ENCODE measurements at regions not wholly inside any gene's neighbourhood (a gene's known extent, or its start where the extent isn't known, plus 50 kb on each side); places are given as distances from the start of the nearest gene placed in this dataset.
"Not testable (repeated sequence)": the region's sequence is repeated elsewhere in the genome, so short reads cannot be mapped to it uniquely, and the experiment has no call there.

DNA sequence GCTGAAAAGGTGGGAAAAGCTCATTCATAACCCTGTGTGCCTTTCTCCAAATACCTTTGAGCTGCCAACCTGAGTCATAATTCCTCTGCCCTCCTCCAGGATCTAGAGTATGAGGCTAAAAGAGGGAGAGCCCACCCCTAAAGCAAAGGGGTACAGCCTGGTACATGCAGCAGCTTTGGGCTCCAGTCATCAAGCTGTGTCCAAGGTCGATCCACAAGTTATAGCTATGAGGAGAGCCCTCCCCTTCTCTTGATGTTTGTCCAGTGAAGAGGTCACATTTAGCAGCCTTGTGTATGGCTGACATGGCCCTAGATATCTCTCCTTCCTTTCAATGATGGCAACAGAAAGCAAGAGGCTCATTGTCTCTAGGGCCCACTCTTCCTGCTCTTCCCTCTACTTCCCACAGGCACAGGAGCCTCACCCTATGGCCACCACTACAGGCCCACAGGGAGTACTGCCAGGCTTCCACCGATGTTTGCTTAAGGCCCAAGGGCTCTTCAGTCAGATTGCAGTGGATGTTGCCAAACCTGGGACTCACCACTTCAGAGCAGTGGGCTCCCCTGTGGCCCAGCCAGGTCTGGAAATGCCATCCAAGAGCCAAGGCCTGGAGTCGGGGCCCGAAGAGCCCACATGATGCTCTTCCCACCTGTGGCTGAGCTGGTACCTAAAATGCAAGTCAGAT, 176.8 kb downstream of the CD83 start:
- H4K8ac ChIP-seq (ENCODE audit: low read length), result no peak overlapping the region
- DNase-seq, result no peak
- H2AK5ac ChIP-seq (ENCODE audit: low read length, severe bottlenecking), result no peak overlapping the region
- no peak overlapping the region for H3K4me3 ChIP-seq (ENCODE audit: insufficient read depth in 1 of 2, low read depth in 1 of 2, low read length in 2 of 2)
- H3K27me3 ChIP-seq (ENCODE audit: control insufficient read depth in 1 of 2, insufficient read depth in 1 of 2, low read length in 2 of 2), result peaks cover 5 to 8% of the 10 kb centered on the region in 2 experiments
- WGBS, result 90% methylated on average over 4 of the region's 4 CpGs
- H2BK120ac ChIP-seq (ENCODE audit: low read depth, low read length), result no peak overlapping the region
- no peaks in the 10 kb centered on the region for H3K36me3 ChIP-seq (ENCODE audit: control insufficient read depth in 1 of 2, insufficient read depth in 2 of 2, low read depth in 1 of 2, low read length in 2 of 2)
- H3K4me2 ChIP-seq (ENCODE audit: low read length, poor library complexity, severe bottlenecking), result no peak overlapping the region
- H3K4ac ChIP-seq (ENCODE audit: low read depth in 1 of 2, low read length in 2 of 2), result no peak overlapping the region
- no peak overlapping the region for H3K14ac ChIP-seq (ENCODE audit: low read length in 2 of 2)
- H3K27ac ChIP-seq (ENCODE audit: low read length, poor library complexity, severe bottlenecking), result no peak overlapping the region
- no peak overlapping the region for H2AFZ ChIP-seq (ENCODE audit: low read depth, low read length)
- H4K91ac ChIP-seq (ENCODE audit: low read length), result no peak overlapping the region
- H3K9ac ChIP-seq (ENCODE audit: low read length), result no peak overlapping the region
- H3K4me1 ChIP-seq (ENCODE audit: control insufficient read depth, insufficient read depth, low read depth, low read length), result no peaks in the 10 kb centered on the region
- no peak overlapping the region for H2BK15ac ChIP-seq (ENCODE audit: low read depth, poor library complexity, severe bottlenecking)
- no peak overlapping the region for H2BK12ac ChIP-seq (ENCODE audit: low read length in 2 of 2)
- H3K23ac ChIP-seq (ENCODE audit: low read length in 2 of 2), result no peak overlapping the region
- H3K9me3 ChIP-seq (ENCODE audit: control insufficient read depth, low read length), result no peaks in the 10 kb centered on the region
- H3K18ac ChIP-seq (ENCODE audit: low read depth in 1 of 2, low read length in 2 of 2), result no peak overlapping the region
- H2BK5ac ChIP-seq (ENCODE audit: low read depth, low read length, poor library complexity, severe bottlenecking), result no peak overlapping the region
- H3K79me1 ChIP-seq (replicated peaks; ENCODE audit: low read length, poor library complexity, severe bottlenecking), result no peaks in the 10 kb centered on the region

DNA sequence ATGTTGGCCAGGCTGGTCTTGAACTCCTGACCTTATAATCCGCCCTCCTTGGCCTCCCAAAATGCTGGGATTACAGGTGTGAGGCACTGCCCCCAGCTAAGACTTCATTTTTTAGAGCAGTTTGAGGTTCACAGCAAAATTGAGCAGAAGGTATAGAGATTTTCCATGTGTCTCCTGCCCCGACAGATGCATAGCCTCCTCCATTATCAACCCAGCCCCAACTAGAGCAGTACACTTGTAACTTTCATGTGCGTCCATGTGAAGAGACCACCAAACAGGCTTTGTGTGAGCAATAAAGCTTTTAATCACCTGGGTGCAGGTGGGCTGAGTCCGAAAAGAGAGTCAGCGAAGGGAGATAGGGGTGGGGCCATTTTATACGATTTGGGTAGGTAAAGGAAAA, 179.1 kb downstream of the CD83 start:
- not testable (repeated sequence) for H3K79me1 ChIP-seq (replicated peaks; ENCODE audit: low read length, poor library complexity, severe bottlenecking); H3K27ac ChIP-seq (ENCODE audit: low read length, poor library complexity, severe bottlenecking); H3K4ac ChIP-seq (ENCODE audit: low read depth in 1 of 2, low read length in 2 of 2); H2BK15ac ChIP-seq (ENCODE audit: low read depth, poor library complexity, severe bottlenecking); H2BK120ac ChIP-seq (ENCODE audit: low read depth, low read length); H3K4me1 ChIP-seq (ENCODE audit: control insufficient read depth, insufficient read depth, low read depth, low read length); DNase-seq; H2BK12ac ChIP-seq (ENCODE audit: low read length in 2 of 2); H2AFZ ChIP-seq (ENCODE audit: low read depth, low read length); H3K4me2 ChIP-seq (ENCODE audit: low read length, poor library complexity, severe bottlenecking); H3K9ac ChIP-seq (ENCODE audit: low read length); H3K23ac ChIP-seq (ENCODE audit: low read length in 2 of 2); H2AK5ac ChIP-seq (ENCODE audit: low read length, severe bottlenecking); H3K4me3 ChIP-seq (ENCODE audit: insufficient read depth in 1 of 2, low read depth in 1 of 2, low read length in 2 of 2); H3K18ac ChIP-seq (ENCODE audit: low read depth in 1 of 2, low read length in 2 of 2); H4K8ac ChIP-seq (ENCODE audit: low read length); H2BK5ac ChIP-seq (ENCODE audit: low read depth, low read length, poor library complexity, severe bottlenecking); H3K14ac ChIP-seq (ENCODE audit: low read length in 2 of 2); H3K36me3 ChIP-seq (ENCODE audit: control insufficient read depth in 1 of 2, insufficient read depth in 2 of 2, low read depth in 1 of 2, low read length in 2 of 2); H4K91ac ChIP-seq (ENCODE audit: low read length); H3K9me3 ChIP-seq (ENCODE audit: control insufficient read depth, low read length); H3K27me3 ChIP-seq (ENCODE audit: control insufficient read depth in 1 of 2, insufficient read depth in 1 of 2, low read length in 2 of 2)
- 77% methylated on average over 6 of the region's 6 CpGs for WGBS

GRCh38 chr6:14297118-14297517, 179.5 kb downstream of the CD83 start:
- not testable (repeated sequence) for H2BK15ac ChIP-seq (ENCODE audit: low read depth, poor library complexity, severe bottlenecking); H3K4me3 ChIP-seq (ENCODE audit: insufficient read depth in 1 of 2, low read depth in 1 of 2, low read length in 2 of 2)
- WGBS, result 96% methylated on average over 5 of the region's 7 CpGs

DNA sequence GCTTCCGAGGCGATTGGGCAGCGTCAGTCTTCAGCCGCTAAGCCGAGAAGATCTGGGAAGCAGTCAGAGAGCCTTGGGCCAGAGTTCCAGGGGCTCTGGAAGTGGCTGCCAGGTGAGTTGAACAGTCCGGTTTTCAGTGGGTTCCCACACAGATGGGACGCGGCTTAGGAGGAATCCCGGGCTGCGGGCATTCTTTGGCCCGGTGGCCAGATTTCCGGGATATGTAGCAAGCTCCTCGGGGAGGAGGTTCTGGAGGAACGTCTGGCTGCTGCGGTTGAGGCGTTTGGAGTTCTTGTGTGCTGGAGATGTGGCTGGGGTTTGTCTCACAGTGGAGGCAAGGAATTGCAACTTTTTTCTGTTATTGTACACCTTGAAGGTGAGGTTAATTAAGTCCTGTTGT, 182.6 kb downstream of the CD83 start:
- H3K9me3 ChIP-seq (ENCODE audit: control insufficient read depth, low read length); H3K9ac ChIP-seq (ENCODE audit: low read length); DNase-seq; H3K27me3 ChIP-seq (ENCODE audit: control insufficient read depth in 1 of 2, insufficient read depth in 1 of 2, low read length in 2 of 2); H3K27ac ChIP-seq (ENCODE audit: low read length, poor library complexity, severe bottlenecking); H4K91ac ChIP-seq (ENCODE audit: low read length); H2AK5ac ChIP-seq (ENCODE audit: low read length, severe bottlenecking); H2BK15ac ChIP-seq (ENCODE audit: low read depth, poor library complexity, severe bottlenecking); H2BK12ac ChIP-seq (ENCODE audit: low read length in 2 of 2); H3K79me1 ChIP-seq (replicated peaks; ENCODE audit: low read length, poor library complexity, severe bottlenecking); H3K4me1 ChIP-seq (ENCODE audit: control insufficient read depth, insufficient read depth, low read depth, low read length); H3K4ac ChIP-seq (ENCODE audit: low read depth in 1 of 2, low read length in 2 of 2); H3K14ac ChIP-seq (ENCODE audit: low read length in 2 of 2); H3K18ac ChIP-seq (ENCODE audit: low read depth in 1 of 2, low read length in 2 of 2); H4K8ac ChIP-seq (ENCODE audit: low read length); H2BK5ac ChIP-seq (ENCODE audit: low read depth, low read length, poor library complexity, severe bottlenecking); H3K4me2 ChIP-seq (ENCODE audit: low read length, poor library complexity, severe bottlenecking); H3K36me3 ChIP-seq (ENCODE audit: control insufficient read depth in 1 of 2, insufficient read depth in 2 of 2, low read depth in 1 of 2, low read length in 2 of 2); H3K23ac ChIP-seq (ENCODE audit: low read length in 2 of 2); H3K4me3 ChIP-seq (ENCODE audit: insufficient read depth in 1 of 2, low read depth in 1 of 2, low read length in 2 of 2); H2AFZ ChIP-seq (ENCODE audit: low read depth, low read length); H2BK120ac ChIP-seq (ENCODE audit: low read depth, low read length): not testable (repeated sequence)
- 63% methylated on average over 16 of the region's 16 CpGs for WGBS

More at GRCh38 chr6:14297118-14297517, 179.5 kb downstream of the CD83 start:
- not testable (repeated sequence) for H3K4ac ChIP-seq (ENCODE audit: low read depth in 1 of 2, low read length in 2 of 2); H2AFZ ChIP-seq (ENCODE audit: low read depth, low read length); H3K4me2 ChIP-seq (ENCODE audit: low read length, poor library complexity, severe bottlenecking); H3K27me3 ChIP-seq (ENCODE audit: control insufficient read depth in 1 of 2, insufficient read depth in 1 of 2, low read length in 2 of 2); H2BK12ac ChIP-seq (ENCODE audit: low read length in 2 of 2); H2BK5ac ChIP-seq (ENCODE audit: low read depth, low read length, poor library complexity, severe bottlenecking); H4K8ac ChIP-seq (ENCODE audit: low read length); H4K91ac ChIP-seq (ENCODE audit: low read length); H3K4me1 ChIP-seq (ENCODE audit: control insufficient read depth, insufficient read depth, low read depth, low read length); H3K79me1 ChIP-seq (replicated peaks; ENCODE audit: low read length, poor library complexity, severe bottlenecking); H3K9ac ChIP-seq (ENCODE audit: low read length); H3K36me3 ChIP-seq (ENCODE audit: control insufficient read depth in 1 of 2, insufficient read depth in 2 of 2, low read depth in 1 of 2, low read length in 2 of 2); H2BK120ac ChIP-seq (ENCODE audit: low read depth, low read length); H3K14ac ChIP-seq (ENCODE audit: low read length in 2 of 2); H3K9me3 ChIP-seq (ENCODE audit: control insufficient read depth, low read length); H2AK5ac ChIP-seq (ENCODE audit: low read length, severe bottlenecking); DNase-seq; H3K23ac ChIP-seq (ENCODE audit: low read length in 2 of 2); H3K18ac ChIP-seq (ENCODE audit: low read depth in 1 of 2, low read length in 2 of 2); H3K27ac ChIP-seq (ENCODE audit: low read length, poor library complexity, severe bottlenecking)

Data from mesenchymal stem cell (in vitro differentiated cells and primary cell).